Spinal cord (tissue), 9 donors: ENCODE measurements at regions not wholly inside any gene's neighbourhood (a gene's known extent, or its start where the extent isn't known, plus 50 kb on each side); places are given as distances from the start of the nearest gene placed in this dataset.

Experiments used
- DNase-seq, 6 donors: peaks; one replicate each; pipeline versions ENCODE4 v3.0.0 to v3.0.0-alpha.2; 2013 to 2015; ENCODE audit warnings: low spot score in 6 of 6, low read depth in 4 of 6
- H3K27ac ChIP-seq: one replicate; pipeline ENCODE4 v1.5.1; 2013; ENCODE audit warnings: low read depth, low read length, control low read depth
- H3K27me3 ChIP-seq: one replicate; pipeline ENCODE4 v1.6.1; 2013; ENCODE audit warnings: low read length; ENCODE audit not compliant: control insufficient read depth, insufficient read depth
- H3K36me3 ChIP-seq: one replicate; pipeline ENCODE4 v1.6.1; 2013; ENCODE audit warnings: low read length; ENCODE audit not compliant: control insufficient read depth, insufficient read depth
- H3K4me1 ChIP-seq: one replicate; pipeline ENCODE4 v1.6.1; 2013; ENCODE audit warnings: low read length; ENCODE audit not compliant: control insufficient read depth, insufficient read depth
- H3K4me3 ChIP-seq: one replicate; pipeline ENCODE4 v1.5.1; 2013; ENCODE audit warnings: low read depth, low read length, control low read depth
- H3K9me3 ChIP-seq: one replicate; pipeline ENCODE4 v1.6.1; 2013; ENCODE audit warnings: low read length; ENCODE audit not compliant: control insufficient read depth, insufficient read depth
- WGBS: methylation state at CpG from one replicate; pipeline ENCODE4 v1.1.5; 2013; ENCODE audit warnings: missing lambda C conversion rate; ENCODE audit not compliant: insufficient coverage; 5-methylcytosine and 5-hydroxymethylcytosine counted together
- donor health status: healthy.

- DNase-seq: peak in 1 of 6 donors; percentile 26
- Histone ChIP-seq H3K27ac (no peak overlapping the region), H3K36me3 (no peaks in the 10 kb centered on the region), H3K27me3 (no peaks in the 10 kb centered on the region), H3K4me1 (no peaks in the 10 kb centered on the region), H3K4me3 (no peak overlapping the region), H3K9me3 (no peaks in the 10 kb centered on the region)
Measured at GRCh38 chr4:163419074-163419473, 54.5 kb downstream of the TKTL2 start.

GRCh38 chr4:163415668-163416067 lies 57.9 kb downstream of the TKTL2 start:
- Histone ChIP-seq H3K4me3 (no peak overlapping the region), H3K9me3 (no peaks in the 10 kb centered on the region), H3K36me3 (no peaks in the 10 kb centered on the region), H3K4me1 (no peaks in the 10 kb centered on the region), H3K27me3 (no peaks in the 10 kb centered on the region), H3K27ac (no peak overlapping the region)
- no peak for DNase-seq
- no CpG with 5 or more reads among the region's 3 CpGs for WGBS

GRCh38 chr4:163414275-163414674 lies 59.3 kb downstream of the TKTL2 start:
- WGBS: 74% methylated on average over 2 of the region's 3 CpGs
- DNase-seq: no peak
- H3K9me3 ChIP-seq: no peaks in the 10 kb centered on the region
- H3K4me1 ChIP-seq: no peaks in the 10 kb centered on the region
- H3K36me3 ChIP-seq: no peaks in the 10 kb centered on the region
- H3K27me3 ChIP-seq: no peaks in the 10 kb centered on the region
- H3K27ac ChIP-seq: no peak overlapping the region
- H3K4me3 ChIP-seq: no peak overlapping the region

- Histone ChIP-seq H3K36me3 (no peaks in the 10 kb centered on the region), H3K4me3 (peak overlapping the region; percentile 11), H3K27me3 (no peaks in the 10 kb centered on the region), H3K27ac (no peak overlapping the region), H3K9me3 (no peaks in the 10 kb centered on the region), H3K4me1 (no peaks in the 10 kb centered on the region)
- 89% methylated on average over 2 of the region's 5 CpGs for WGBS
- DNase-seq: peak in 2 of 6 donors; percentile 2 to 54
Measured at GRCh38 chr4:163404580-163404979, 60.9 kb downstream of the NPY5R start.

GRCh38 chr4:163404080-163404479 lies 60.4 kb downstream of the NPY5R start:
- H3K27me3 ChIP-seq: no peaks in the 10 kb centered on the region
- no peaks in the 10 kb centered on the region for H3K4me1 ChIP-seq
- H3K9me3 ChIP-seq: no peaks in the 10 kb centered on the region
- no peaks in the 10 kb centered on the region for H3K36me3 ChIP-seq
- H3K27ac ChIP-seq: no peak overlapping the region
- no peak for DNase-seq
- H3K4me3 ChIP-seq: no peak overlapping the region
- no CpG with 5 or more reads among the region's 1 CpG for WGBS
